Lung (tissue), 11 donors: ENCODE measurements at regions not wholly inside any gene's neighbourhood (a gene's known extent, or its start where the extent isn't known, plus 50 kb on each side); places are given as distances from the start of the nearest gene placed in this dataset.

Experiments used
- ATAC-seq: fragments of 200-7000 bp; cut with Tn5 transposase; one replicate; pipeline ENCODE4 v1.9.1; 2020; ENCODE audit warnings: moderate number of reproducible peaks; ENCODE audit not compliant: insufficient read depth, low FRiP score
- DNase-seq, 3 donors: peaks; one replicate each; pipeline ENCODE4 v3.0.0-alpha.2; 2013 to 2017
- H3K27ac ChIP-seq, 2 donors: one replicate each; pipeline ENCODE4 v1.5.1; 2013; ENCODE audit warnings: mild to moderate bottlenecking in 2 of 2, moderate library complexity in 2 of 2, control low read depth in 1 of 2, inconsistent platforms in 1 of 2, low read depth in 1 of 2, low read length in 1 of 2
- H3K27me3 ChIP-seq, 3 donors: one replicate each; pipeline ENCODE4 v1.5.1; 2013; ENCODE audit warnings: low read length in 2 of 3; ENCODE audit not compliant: control insufficient read depth in 3 of 3, insufficient read depth in 3 of 3
- H3K36me3 ChIP-seq, 4 donors: one replicate each; pipeline ENCODE4 v1.5.1; 2013; ENCODE audit warnings: low read length in 4 of 4, mild to moderate bottlenecking in 1 of 4, moderate library complexity in 1 of 4; ENCODE audit not compliant: control insufficient read depth in 4 of 4, insufficient read depth in 4 of 4
- H3K4me1 ChIP-seq, 5 donors: one replicate each; pipeline ENCODE4 v1.5.1; 2013; ENCODE audit warnings: low read length in 5 of 5, mild to moderate bottlenecking in 2 of 5, moderate library complexity in 1 of 5; ENCODE audit not compliant: control insufficient read depth in 5 of 5, insufficient read depth in 5 of 5
- H3K4me3 ChIP-seq: one replicate; pipeline ENCODE4 v1.5.1; 2013; ENCODE audit warnings: mild to moderate bottlenecking, control low read depth, moderate library complexity
- H3K9ac ChIP-seq, 2 donors: one replicate each; pipeline ENCODE4 v1.5.1; 2013; ENCODE audit warnings: low read length in 2 of 2, control low read depth in 1 of 2; ENCODE audit not compliant: insufficient read depth in 1 of 2
- H3K9me3 ChIP-seq, 4 donors: one replicate each; pipeline ENCODE4 v1.5.1; 2013; ENCODE audit warnings: low read length in 3 of 4, mild to moderate bottlenecking in 1 of 4, moderate library complexity in 1 of 4; ENCODE audit not compliant: control insufficient read depth in 4 of 4, insufficient read depth in 3 of 4
- CTCF ChIP-seq: IDR thresholded peaks from 2 replicates; pipeline ENCODE4 v1.5.1; 2012; ENCODE audit warnings: mild to moderate bottlenecking; ENCODE audit errors: control extremely low read depth, extremely low read depth
- WGBS, 2 donors: extraction: QIAGEN DNeasy Blood & Tissue Kit; methylation state at CpG; one replicate each; pipeline ENCODE4 v1.1.7; 2013; 5-methylcytosine and 5-hydroxymethylcytosine counted together
- donor health status: control.
- donor health status: control.
- donor health status: Bipolar disorder and iron deficiency.
- donor health status: healthy.
- donor health status: DM: yes; HTN: yes; CAD: no.

- Histone ChIP-seq H3K9ac (no peak overlapping the region), H3K9me3 (no peaks in the 10 kb centered on the region), H3K27ac (no peak overlapping the region), H3K4me3 (no peak overlapping the region), H3K27me3 (no peaks in the 10 kb centered on the region), H3K4me1 (peaks cover 0 to 10% (median 3%) of the 10 kb centered on the region in 5 donors), H3K36me3 (no peaks in the 10 kb centered on the region)
- DNase-seq (peak in 2 of 3 donors; percentile 53 to 66), ATAC-seq (no peak)
- WGBS, 2 donors = 68 to 85% methylated on average over 3 of the region's 3 CpGs
- TF ChIP-seq CTCF = no peak
Observed at GRCh38 chr16:59701963-59702930, 968.1 kb upstream of the GOT2 start.

- H3K4me1 ChIP-seq = peaks cover 0 to 10% (median 3%) of the 10 kb centered on the region in 5 donors
- 81 to 86% methylated on average over 1 of the region's 1 CpG for WGBS, 2 donors
- no peak for DNase-seq
- H3K36me3 ChIP-seq = no peaks in the 10 kb centered on the region
- no peaks in the 10 kb centered on the region for H3K9me3 ChIP-seq
- H3K27me3 ChIP-seq = no peaks in the 10 kb centered on the region
- H3K4me3 ChIP-seq = no peak overlapping the region
- no peak overlapping the region for H3K9ac ChIP-seq
- H3K27ac ChIP-seq = no peak overlapping the region
- no peak for TF ChIP-seq CTCF
- ATAC-seq = no peak
Observed at GRCh38 chr16:59699786-59700185, 965.7 kb upstream of the GOT2 start.

GRCh38 chr16:59698346-59699020 is 964.4 kb upstream of the GOT2 start:
- peak; percentile 16 to 57 (median 48) for DNase-seq

More at GRCh38 chr16:59698346-59699020, 964.4 kb upstream of the GOT2 start:
- no peak overlapping the region for H3K27ac ChIP-seq
- H3K36me3 ChIP-seq = no peaks in the 10 kb centered on the region
- no peak overlapping the region for H3K9ac ChIP-seq
- H3K4me3 ChIP-seq = no peak overlapping the region
- TF ChIP-seq CTCF = no peak
- H3K9me3 ChIP-seq = no peaks in the 10 kb centered on the region
- no peak for ATAC-seq
- H3K27me3 ChIP-seq = no peaks in the 10 kb centered on the region
- H3K4me1 ChIP-seq = peaks cover 0 to 10% (median 3%) of the 10 kb centered on the region in 5 donors
- 40 to 55% methylated on average over 3 of the region's 3 CpGs for WGBS, 2 donors
